ENCODE measurements at regions not wholly inside any gene's neighbourhood (a gene's known extent, or its start where the extent isn't known, plus 50 kb on each side); places are given as distances from the start of the nearest gene placed in this dataset.

GRCh38 chr1:199357599-199357998, 669.9 kb upstream of the NR5A2 start:
- TF ChIP-seq CTCF (IDR thresholded peaks at IDR 0.05; ENCODE audit: low read depth, low read length) (no peak), EZH2phosphoT487 (IDR thresholded peaks at IDR 0.05; ENCODE audit: low read depth) (no peak)
- H3K4me2 ChIP-seq (ENCODE audit: low read length), result no peak overlapping the region
- no peak overlapping the region for H2AFZ ChIP-seq (ENCODE audit: low read depth, low read length)
- H3K4me3 ChIP-seq (ENCODE audit: low read length), result no peak overlapping the region
- no peaks in the 10 kb centered on the region for H4K20me1 ChIP-seq (ENCODE audit: insufficient read depth, low read length)
- H3K36me3 ChIP-seq (replicated peaks; ENCODE audit: low read depth, low read length), result no peaks in the 10 kb centered on the region
- no peak overlapping the region for H3K27ac ChIP-seq (ENCODE audit: low read length)
- no peaks in the 10 kb centered on the region for H3K27me3 ChIP-seq (ENCODE audit: low read depth, low read length)
- no peaks in the 10 kb centered on the region for H3K9me3 ChIP-seq (ENCODE audit: insufficient read depth, low read length)
- peaks cover 3% of the 10 kb centered on the region; the same call in 1 of the 2 replicates for H3K4me1 ChIP-seq (ENCODE audit: low read length)
- H3K79me2 ChIP-seq (ENCODE audit: low read length), result no peaks in the 10 kb centered on the region
- H3K9ac ChIP-seq (ENCODE audit: low read length), result no peak overlapping the region

GRCh38 chr1:199362996-199363395, 664.5 kb upstream of the NR5A2 start:
- Histone ChIP-seq H2AFZ (ENCODE audit: low read depth, low read length) (no peak overlapping the region), H3K36me3 (replicated peaks; ENCODE audit: low read depth, low read length) (no peaks in the 10 kb centered on the region), H4K20me1 (ENCODE audit: insufficient read depth, low read length) (no peaks in the 10 kb centered on the region), H3K27me3 (ENCODE audit: low read depth, low read length) (no peaks in the 10 kb centered on the region), H3K4me1 (ENCODE audit: low read length) (no peaks in the 10 kb centered on the region), H3K79me2 (ENCODE audit: low read length) (no peaks in the 10 kb centered on the region), H3K27ac (ENCODE audit: low read length) (no peak overlapping the region), H3K9me3 (ENCODE audit: insufficient read depth, low read length) (no peaks in the 10 kb centered on the region), H3K4me3 (ENCODE audit: low read length) (no peak overlapping the region), H3K4me2 (ENCODE audit: low read length) (no peak overlapping the region), H3K9ac (ENCODE audit: low read length) (no peak overlapping the region)
- TF ChIP-seq EZH2phosphoT487 (IDR thresholded peaks at IDR 0.05; ENCODE audit: low read depth) (no peak), CTCF (IDR thresholded peaks at IDR 0.05; ENCODE audit: low read depth, low read length) (no peak)

GRCh38 chr1:199373139-199373538, 654.4 kb upstream of the NR5A2 start:
- H2AFZ ChIP-seq (ENCODE audit: low read depth, low read length), result no peak overlapping the region
- H3K27me3 ChIP-seq (ENCODE audit: low read depth, low read length), result no peaks in the 10 kb centered on the region
- no peak overlapping the region for H3K4me3 ChIP-seq (ENCODE audit: low read length)
- H3K36me3 ChIP-seq (replicated peaks; ENCODE audit: low read depth, low read length), result no peaks in the 10 kb centered on the region
- H3K27ac ChIP-seq (ENCODE audit: low read length), result no peak overlapping the region
- H3K9me3 ChIP-seq (ENCODE audit: insufficient read depth, low read length), result no peaks in the 10 kb centered on the region
- H3K4me1 ChIP-seq (ENCODE audit: low read length), result no peaks in the 10 kb centered on the region
- no peak overlapping the region for H3K4me2 ChIP-seq (ENCODE audit: low read length)
- TF ChIP-seq CTCF (IDR thresholded peaks at IDR 0.05; ENCODE audit: low read depth, low read length) (no peak), EZH2phosphoT487 (IDR thresholded peaks at IDR 0.05; ENCODE audit: low read depth) (no peak)
- H3K9ac ChIP-seq (ENCODE audit: low read length), result no peak overlapping the region
- no peaks in the 10 kb centered on the region for H4K20me1 ChIP-seq (ENCODE audit: insufficient read depth, low read length)
- no peaks in the 10 kb centered on the region for H3K79me2 ChIP-seq (ENCODE audit: low read length)

- no peaks in the 10 kb centered on the region for H4K20me1 ChIP-seq (ENCODE audit: insufficient read depth, low read length)
- no peaks in the 10 kb centered on the region for H3K9me3 ChIP-seq (ENCODE audit: insufficient read depth, low read length)
Observed at GRCh38 chr1:199377211-199377610, 650.3 kb upstream of the NR5A2 start.

More at GRCh38 chr1:199377211-199377610, 650.3 kb upstream of the NR5A2 start:
- no peak overlapping the region for H3K4me2 ChIP-seq (ENCODE audit: low read length)
- H3K36me3 ChIP-seq (replicated peaks; ENCODE audit: low read depth, low read length), result no peaks in the 10 kb centered on the region
- H3K27ac ChIP-seq (ENCODE audit: low read length), result no peak overlapping the region
- H3K27me3 ChIP-seq (ENCODE audit: low read depth, low read length), result no peaks in the 10 kb centered on the region
- no peak overlapping the region for H3K9ac ChIP-seq (ENCODE audit: low read length)
- H3K79me2 ChIP-seq (ENCODE audit: low read length), result no peaks in the 10 kb centered on the region
- no peak overlapping the region for H2AFZ ChIP-seq (ENCODE audit: low read depth, low read length)
- H3K4me3 ChIP-seq (ENCODE audit: low read length), result no peak overlapping the region
- H3K4me1 ChIP-seq (ENCODE audit: low read length), result no peaks in the 10 kb centered on the region
- TF ChIP-seq CTCF (IDR thresholded peaks at IDR 0.05; ENCODE audit: low read depth, low read length), result no peak
- no peak for TF ChIP-seq EZH2phosphoT487 (IDR thresholded peaks at IDR 0.05; ENCODE audit: low read depth)

Measured in OCI-LY3 (cell line).